ENCODE measurements at regions not wholly inside any gene's neighbourhood (a gene's known extent, or its start where the extent isn't known, plus 50 kb on each side); places are given as distances from the start of the nearest gene placed in this dataset.

DNA sequence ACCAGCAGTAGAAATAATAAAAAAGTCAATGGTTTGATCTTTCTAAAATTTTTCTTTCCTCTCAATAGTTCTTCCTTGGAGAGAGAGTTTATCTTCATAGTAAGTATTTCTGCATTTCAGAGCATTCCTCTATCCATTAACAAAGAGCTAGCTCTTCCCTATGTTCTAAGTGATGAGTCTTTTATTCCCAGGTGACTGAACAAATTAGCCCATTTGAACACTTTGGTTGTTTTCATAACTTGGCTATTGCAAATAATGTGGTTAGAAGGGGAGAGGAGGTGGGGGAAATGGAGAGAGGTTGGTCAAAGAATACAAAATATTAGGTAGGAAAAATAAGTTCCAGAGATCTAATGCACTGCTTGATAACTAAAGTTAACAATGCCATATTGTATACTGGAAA is 598.9 kb downstream of the KCNT2 start:
- TF ChIP-seq, protein P1, sequence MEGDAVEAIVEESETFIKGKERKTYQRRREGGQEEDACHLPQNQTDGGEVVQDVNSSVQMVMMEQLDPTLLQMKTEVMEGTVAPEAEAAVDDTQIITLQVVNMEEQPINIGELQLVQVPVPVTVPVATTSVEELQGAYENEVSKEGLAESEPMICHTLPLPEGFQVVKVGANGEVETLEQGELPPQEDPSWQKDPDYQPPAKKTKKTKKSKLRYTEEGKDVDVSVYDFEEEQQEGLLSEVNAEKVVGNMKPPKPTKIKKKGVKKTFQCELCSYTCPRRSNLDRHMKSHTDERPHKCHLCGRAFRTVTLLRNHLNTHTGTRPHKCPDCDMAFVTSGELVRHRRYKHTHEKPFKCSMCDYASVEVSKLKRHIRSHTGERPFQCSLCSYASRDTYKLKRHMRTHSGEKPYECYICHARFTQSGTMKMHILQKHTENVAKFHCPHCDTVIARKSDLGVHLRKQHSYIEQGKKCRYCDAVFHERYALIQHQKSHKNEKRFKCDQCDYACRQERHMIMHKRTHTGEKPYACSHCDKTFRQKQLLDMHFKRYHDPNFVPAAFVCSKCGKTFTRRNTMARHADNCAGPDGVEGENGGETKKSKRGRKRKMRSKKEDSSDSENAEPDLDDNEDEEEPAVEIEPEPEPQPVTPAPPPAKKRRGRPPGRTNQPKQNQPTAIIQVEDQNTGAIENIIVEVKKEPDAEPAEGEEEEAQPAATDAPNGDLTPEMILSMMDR (IDR thresholded peaks at IDR 0.05; ENCODE audit: insufficient read depth, low read length), result no peak
- TF ChIP-seq, protein P2, sequence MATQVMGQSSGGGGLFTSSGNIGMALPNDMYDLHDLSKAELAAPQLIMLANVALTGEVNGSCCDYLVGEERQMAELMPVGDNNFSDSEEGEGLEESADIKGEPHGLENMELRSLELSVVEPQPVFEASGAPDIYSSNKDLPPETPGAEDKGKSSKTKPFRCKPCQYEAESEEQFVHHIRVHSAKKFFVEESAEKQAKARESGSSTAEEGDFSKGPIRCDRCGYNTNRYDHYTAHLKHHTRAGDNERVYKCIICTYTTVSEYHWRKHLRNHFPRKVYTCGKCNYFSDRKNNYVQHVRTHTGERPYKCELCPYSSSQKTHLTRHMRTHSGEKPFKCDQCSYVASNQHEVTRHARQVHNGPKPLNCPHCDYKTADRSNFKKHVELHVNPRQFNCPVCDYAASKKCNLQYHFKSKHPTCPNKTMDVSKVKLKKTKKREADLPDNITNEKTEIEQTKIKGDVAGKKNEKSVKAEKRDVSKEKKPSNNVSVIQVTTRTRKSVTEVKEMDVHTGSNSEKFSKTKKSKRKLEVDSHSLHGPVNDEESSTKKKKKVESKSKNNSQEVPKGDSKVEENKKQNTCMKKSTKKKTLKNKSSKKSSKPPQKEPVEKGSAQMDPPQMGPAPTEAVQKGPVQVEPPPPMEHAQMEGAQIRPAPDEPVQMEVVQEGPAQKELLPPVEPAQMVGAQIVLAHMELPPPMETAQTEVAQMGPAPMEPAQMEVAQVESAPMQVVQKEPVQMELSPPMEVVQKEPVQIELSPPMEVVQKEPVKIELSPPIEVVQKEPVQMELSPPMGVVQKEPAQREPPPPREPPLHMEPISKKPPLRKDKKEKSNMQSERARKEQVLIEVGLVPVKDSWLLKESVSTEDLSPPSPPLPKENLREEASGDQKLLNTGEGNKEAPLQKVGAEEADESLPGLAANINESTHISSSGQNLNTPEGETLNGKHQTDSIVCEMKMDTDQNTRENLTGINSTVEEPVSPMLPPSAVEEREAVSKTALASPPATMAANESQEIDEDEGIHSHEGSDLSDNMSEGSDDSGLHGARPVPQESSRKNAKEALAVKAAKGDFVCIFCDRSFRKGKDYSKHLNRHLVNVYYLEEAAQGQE (IDR thresholded peaks at IDR 0.05; ENCODE audit: insufficient replicate concordance, low read depth), result no peak

All from HL-60 (cell line).